Sigmoid colon (tissue), 4 donors: ENCODE measurements at regions not wholly inside any gene's neighbourhood (a gene's known extent, or its start where the extent isn't known, plus 50 kb on each side); places are given as distances from the start of the nearest gene placed in this dataset.

ENCODE experiments used
- POLR2A ChIP-seq, 2 donors: fragments of 450-650 bp; IDR thresholded peaks; one replicate each; pipeline ENCODE4 v1.6.1; 2016; ENCODE audit warnings: antibody characterized with exemption in 2 of 2, mild to moderate bottlenecking in 2 of 2, moderate library complexity in 2 of 2
- POLR2AphosphoS5 ChIP-seq, 4 donors: sonication (generic); formaldehyde crosslinking; IDR thresholded peaks; one replicate each; pipeline ENCODE4 v1.6.1; 2017; ENCODE audit warnings: antibody characterized with exemption in 4 of 4
- TF ChIP-seq, protein P1 (sequence below), 4 experiments: fragments of 450-650 bp in 3 of 4; fragments of 200-600 bp in 1 of 4; IDR thresholded peaks; one replicate each; pipeline ENCODE4 v1.5.1; 2016 to 2019; ENCODE audit warnings: antibody characterized with exemption in 4 of 4, mild to moderate bottlenecking in 3 of 4, moderate library complexity in 2 of 4

DNA sequence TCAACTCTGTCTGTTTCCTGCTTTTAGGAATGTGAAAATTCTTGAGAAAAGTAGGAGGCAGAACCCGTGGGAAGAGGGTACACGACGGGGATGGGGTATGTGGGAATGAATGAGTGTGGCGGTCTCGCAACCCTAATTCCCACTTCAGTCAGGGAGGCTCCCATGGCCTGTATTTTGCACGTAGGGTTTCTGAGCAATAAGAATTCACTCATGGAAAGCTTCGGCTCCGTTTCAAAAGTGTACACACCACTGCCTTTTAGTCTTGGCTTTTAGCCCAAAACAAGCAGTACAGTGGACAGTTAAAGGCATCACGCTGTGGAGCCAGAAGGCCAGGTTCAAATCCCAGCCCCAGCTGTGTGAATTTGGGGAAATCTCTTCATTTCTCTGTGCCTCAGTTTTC, 116.7 kb downstream of the MN1 start:
- TF ChIP-seq POLR2A (IDR thresholded peaks at IDR 0.05), result no peak
- TF ChIP-seq, protein P1, sequence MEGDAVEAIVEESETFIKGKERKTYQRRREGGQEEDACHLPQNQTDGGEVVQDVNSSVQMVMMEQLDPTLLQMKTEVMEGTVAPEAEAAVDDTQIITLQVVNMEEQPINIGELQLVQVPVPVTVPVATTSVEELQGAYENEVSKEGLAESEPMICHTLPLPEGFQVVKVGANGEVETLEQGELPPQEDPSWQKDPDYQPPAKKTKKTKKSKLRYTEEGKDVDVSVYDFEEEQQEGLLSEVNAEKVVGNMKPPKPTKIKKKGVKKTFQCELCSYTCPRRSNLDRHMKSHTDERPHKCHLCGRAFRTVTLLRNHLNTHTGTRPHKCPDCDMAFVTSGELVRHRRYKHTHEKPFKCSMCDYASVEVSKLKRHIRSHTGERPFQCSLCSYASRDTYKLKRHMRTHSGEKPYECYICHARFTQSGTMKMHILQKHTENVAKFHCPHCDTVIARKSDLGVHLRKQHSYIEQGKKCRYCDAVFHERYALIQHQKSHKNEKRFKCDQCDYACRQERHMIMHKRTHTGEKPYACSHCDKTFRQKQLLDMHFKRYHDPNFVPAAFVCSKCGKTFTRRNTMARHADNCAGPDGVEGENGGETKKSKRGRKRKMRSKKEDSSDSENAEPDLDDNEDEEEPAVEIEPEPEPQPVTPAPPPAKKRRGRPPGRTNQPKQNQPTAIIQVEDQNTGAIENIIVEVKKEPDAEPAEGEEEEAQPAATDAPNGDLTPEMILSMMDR (IDR thresholded peaks at IDR 0.05), result no peak
- no peak for TF ChIP-seq POLR2AphosphoS5 (IDR thresholded peaks at IDR 0.05)
